CD14-positive monocyte (primary cell): ENCODE measurements at regions not wholly inside any gene's neighbourhood (a gene's known extent, or its start where the extent isn't known, plus 50 kb on each side); places are given as distances from the start of the nearest gene placed in this dataset.

Experiments used
- DNase-seq, 3 donors: peaks; one replicate each; pipeline ENCODE4 v3.0.0-alpha.2; 2011 to 2022
- H2AFZ ChIP-seq: 2 replicates; pipeline ENCODE4 v1.6.0; 2012; ENCODE audit warnings: mild to moderate bottlenecking, low read depth, low read length, inconsistent platforms; ENCODE audit not compliant: insufficient read depth, poor library complexity, severe bottlenecking
- H3K27ac ChIP-seq, 2 donors: 1 replicate in 1 of 2; 2 replicates in 1 of 2; pipeline ENCODE4 v1.5.1; 2012 to 2013; ENCODE audit warnings: low read length in 2 of 2, control low read depth in 1 of 2, inconsistent platforms in 1 of 2, low read depth in 1 of 2, mild to moderate bottlenecking in 1 of 2
- H3K27me3 ChIP-seq, 2 donors: one replicate each; pipeline versions ENCODE4 v1.6.0 to v1.6.1; 2011 to 2013; ENCODE audit warnings: low read length in 2 of 2; ENCODE audit not compliant: control insufficient read depth in 2 of 2, insufficient read depth in 2 of 2
- H3K36me3 ChIP-seq, 2 donors: replicated peaks in 1 of 2; 1 replicate in 1 of 2; 2 replicates in 1 of 2; pipeline versions ENCODE4 v1.5.1 to v1.6.1; 2012 to 2013; ENCODE audit warnings: low read length in 2 of 2, control low read depth in 1 of 2, inconsistent platforms in 1 of 2, mild to moderate bottlenecking in 1 of 2; ENCODE audit not compliant: insufficient read depth in 2 of 2, control insufficient read depth in 1 of 2
- H3K4me1 ChIP-seq, 2 donors: 1 replicate in 1 of 2; 2 replicates in 1 of 2; pipeline versions ENCODE4 v1.5.1 to v1.6.1; 2012 to 2013; ENCODE audit warnings: low read length in 2 of 2, control low read depth in 1 of 2, inconsistent platforms in 1 of 2, mild to moderate bottlenecking in 1 of 2, moderate library complexity in 1 of 2; ENCODE audit not compliant: insufficient read depth in 2 of 2, control insufficient read depth in 1 of 2
- H3K4me2 ChIP-seq: replicated peaks from 2 replicates; pipeline ENCODE3; 2012; ENCODE audit warnings: low read length, moderate library complexity, mild to moderate bottlenecking; ENCODE audit not compliant: poor library complexity, severe bottlenecking; ENCODE audit errors: extremely low read depth
- H3K4me3 ChIP-seq, 3 experiments: fragments of 200-600 bp in 1 of 3; sonication (generic) in 1 of 3; replicated peaks in 1 of 3; 1 replicate in 2 of 3; 2 replicates in 1 of 3; pipeline ENCODE4 v1.5.1; 2011 to 2013; ENCODE audit warnings: low read length in 3 of 3, mild to moderate bottlenecking in 3 of 3, control low read depth in 2 of 3, low read depth in 2 of 3, inconsistent platforms in 1 of 3, moderate library complexity in 1 of 3
- H3K79me2 ChIP-seq: 2 replicates; pipeline ENCODE4 v1.6.0; 2012; ENCODE audit warnings: mild to moderate bottlenecking, control low read depth, inconsistent platforms, low read length, moderate library complexity; ENCODE audit not compliant: insufficient read depth
- H3K9ac ChIP-seq: 2 replicates; pipeline ENCODE4 v1.6.0; 2017; ENCODE audit warnings: low read length, mild to moderate bottlenecking; ENCODE audit not compliant: insufficient read depth, poor library complexity, severe bottlenecking
- H3K9me3 ChIP-seq, 2 donors: replicated peaks in 1 of 2; 1 replicate in 1 of 2; 2 replicates in 1 of 2; pipeline versions ENCODE4 v1.5.1 to v1.6.1; 2012 to 2013; ENCODE audit warnings: low read length in 2 of 2, control low read depth in 1 of 2; ENCODE audit not compliant: control insufficient read depth in 1 of 2, insufficient read depth in 1 of 2
- H4K20me1 ChIP-seq: 2 replicates; pipeline ENCODE4 v1.6.0; 2012; ENCODE audit warnings: mild to moderate bottlenecking, low read length, control low read depth, moderate library complexity; ENCODE audit not compliant: insufficient read depth
- H3K27ac Mint-ChIP-seq, 7 donors: one replicate each; pipeline ENCODE4 v1.8.0; 2020; ENCODE audit warnings: mild to moderate bottlenecking in 7 of 7, mixed read lengths in 7 of 7, moderate library complexity in 6 of 7, inconsistent platforms in 2 of 7
- H3K27me3 Mint-ChIP-seq, 3 donors: one replicate each; pipeline ENCODE4 v1.8.0; 2021 to 2022; ENCODE audit warnings: low read depth in 3 of 3, mild to moderate bottlenecking in 3 of 3, mixed read lengths in 3 of 3, moderate library complexity in 3 of 3, inconsistent platforms in 1 of 3
- H3K36me3 Mint-ChIP-seq, 2 donors: one replicate each; pipeline ENCODE4 v1.8.0; 2020; ENCODE audit warnings: mixed read lengths in 2 of 2, inconsistent platforms in 1 of 2, mild to moderate bottlenecking in 1 of 2
- H3K4me1 Mint-ChIP-seq: one replicate; pipeline ENCODE4 v1.8.0; 2020; ENCODE audit warnings: mild to moderate bottlenecking, mixed read lengths
- H3K4me3 Mint-ChIP-seq, 2 donors: one replicate each; pipeline ENCODE4 v1.8.0; 2020; ENCODE audit warnings: mild to moderate bottlenecking in 2 of 2, mixed read lengths in 2 of 2, moderate library complexity in 1 of 2
- H3K9me3 Mint-ChIP-seq, 7 donors: one replicate each; pipeline ENCODE4 v1.8.0; 2020 to 2022; ENCODE audit warnings: mixed read lengths in 7 of 7, mild to moderate bottlenecking in 6 of 7, moderate library complexity in 6 of 7, inconsistent platforms in 2 of 7
- CTCF ChIP-seq: fragments of 200-600 bp; IDR thresholded peaks from one replicate; pipeline ENCODE4 v1.8.0; 2022; ENCODE audit warnings: antibody characterized with exemption, mild to moderate bottlenecking
- WGBS: methylation state at CpG from one replicate; pipeline ENCODE4 v1.1.5; 2013; ENCODE audit warnings: missing lambda C conversion rate; ENCODE audit not compliant: insufficient coverage; 5-methylcytosine and 5-hydroxymethylcytosine counted together
- intact Hi-C, 2 donors: fragments of 100-400 bp; cut with micrococcal nuclease; formaldehyde crosslinking; loops; one replicate each; pipeline versions ENCODE4 v1.15.0 to v1.15.1; 2023

DNA sequence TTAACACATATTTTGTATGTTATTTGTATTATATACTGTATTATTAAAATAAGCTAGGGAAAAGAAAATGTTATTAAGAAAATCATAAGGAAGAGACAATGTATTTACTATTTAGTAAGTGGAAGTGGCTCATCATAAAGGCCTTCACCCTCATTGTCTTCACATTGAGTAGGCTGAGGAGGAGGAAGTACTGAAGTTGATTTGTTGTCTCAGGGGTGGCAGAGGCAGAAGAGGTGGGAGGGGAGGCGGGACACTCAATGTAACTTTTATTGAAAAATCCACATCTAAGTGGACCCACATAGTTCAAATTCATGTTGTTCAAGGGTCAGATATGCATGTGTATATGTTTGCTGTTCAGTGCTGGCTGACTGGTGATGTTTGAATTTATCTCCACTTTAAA, 210.2 kb upstream of the CITED2 start:
- Mint-ChIP-seq H3K36me3 (no peaks in the 10 kb centered on the region), H3K27me3 (no peaks in the 10 kb centered on the region), H3K27ac (no peak overlapping the region), H3K4me1 (peaks cover 11% of the 10 kb centered on the region), H3K4me3 (no peak overlapping the region), H3K9me3 (peaks cover 0 to 3% (median 0%) of the 10 kb centered on the region in 7 donors)
- H4K20me1 ChIP-seq, result no peaks in the 10 kb centered on the region
- no peaks in the 10 kb centered on the region for H3K36me3 ChIP-seq
- no peaks in the 10 kb centered on the region for H3K79me2 ChIP-seq
- WGBS, result no CpG with 5 or more reads among the region's 1 CpG
- no peak overlapping the region for H3K27ac ChIP-seq
- intact Hi-C loops, result no loop called here
- no peak overlapping the region for H3K4me2 ChIP-seq
- H3K4me3 ChIP-seq, result no peak overlapping the region
- DNase-seq, result no peak
- H3K27me3 ChIP-seq, result no peaks in the 10 kb centered on the region
- no peak overlapping the region for H3K9ac ChIP-seq
- peaks cover 4 to 7% of the 10 kb centered on the region in 2 donors for H3K4me1 ChIP-seq
- no peak overlapping the region for H2AFZ ChIP-seq
- TF ChIP-seq CTCF, result no peak
- no peaks in the 10 kb centered on the region for H3K9me3 ChIP-seq

DNA sequence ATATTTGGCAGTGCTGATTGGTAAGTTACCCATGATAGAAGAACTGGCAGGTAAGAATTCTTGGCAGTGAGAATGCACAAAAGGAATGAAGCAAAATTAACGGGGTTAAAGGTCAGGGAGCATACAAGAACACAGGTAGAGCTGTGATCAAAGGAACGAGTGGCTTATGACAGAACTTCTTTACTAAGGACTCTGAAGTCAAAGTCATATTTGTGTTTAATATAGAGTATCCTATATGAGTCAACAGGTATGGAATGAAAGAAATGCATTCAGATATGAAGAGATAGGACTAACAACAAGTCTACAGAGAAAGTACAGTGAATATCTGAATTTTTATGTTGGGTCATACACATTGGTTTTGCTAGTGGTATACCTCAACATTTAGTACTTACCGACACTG, 209.0 kb upstream of the CITED2 start:
- H3K79me2 ChIP-seq, result no peaks in the 10 kb centered on the region
- no peak overlapping the region for H3K9ac ChIP-seq
- no peaks in the 10 kb centered on the region for H3K27me3 ChIP-seq
- no peak overlapping the region for H3K4me3 Mint-ChIP-seq
- no peak overlapping the region for H2AFZ ChIP-seq
- H3K9me3 Mint-ChIP-seq, result peaks cover 0 to 3% (median 0%) of the 10 kb centered on the region in 7 donors
- H4K20me1 ChIP-seq, result no peaks in the 10 kb centered on the region
- H3K4me1 Mint-ChIP-seq, result peaks cover under 1% of the 10 kb centered on the region
- TF ChIP-seq CTCF, result no peak
- H3K36me3 Mint-ChIP-seq, result no peaks in the 10 kb centered on the region
- no peaks in the 10 kb centered on the region for H3K36me3 ChIP-seq
- no peaks in the 10 kb centered on the region for H3K27me3 Mint-ChIP-seq
- no peak overlapping the region for H3K4me2 ChIP-seq
- no peak for DNase-seq
- WGBS, result 100% methylated on average over 1 of the region's 3 CpGs
- intact Hi-C loops, result no loop called here
- H3K9me3 ChIP-seq, result no peaks in the 10 kb centered on the region
- H3K27ac ChIP-seq, result no peak overlapping the region
- H3K4me1 ChIP-seq, result no peaks in the 10 kb centered on the region
- H3K27ac Mint-ChIP-seq, result no peak overlapping the region
- H3K4me3 ChIP-seq, result no peak overlapping the region
